Limb (tissue), 2 donors: ENCODE measurements at regions not wholly inside any gene's neighbourhood (a gene's known extent, or its start where the extent isn't known, plus 50 kb on each side); places are given as distances from the start of the nearest gene placed in this dataset.

Experiments used
- DNase-seq, 2 donors: peaks; one replicate each; pipeline ENCODE4 v3.0.0-alpha.2; 2016; ENCODE audit errors: extremely low spot score in 2 of 2

DNA sequence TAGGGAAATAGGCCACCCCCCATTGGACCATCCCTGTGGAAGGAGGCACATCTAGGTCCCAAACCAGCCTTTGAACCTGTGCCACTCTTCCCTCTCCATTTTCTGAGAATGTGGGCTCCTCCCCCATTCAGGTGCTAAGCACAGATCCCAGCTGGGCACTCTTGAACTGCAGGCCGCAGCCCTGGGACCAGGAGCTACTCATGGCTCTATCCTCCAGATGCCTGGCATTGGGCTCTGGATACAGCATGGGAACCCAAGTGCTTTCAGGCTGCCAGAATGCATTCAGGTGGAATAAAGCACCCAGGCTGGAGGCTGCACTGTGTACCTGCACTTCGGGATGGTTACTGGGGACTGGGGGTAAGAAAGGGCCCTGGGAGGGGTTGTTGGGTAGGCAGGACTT is 1372.3 kb upstream of the SPRY2 start:
- DNase-seq, result no peak

DNA sequence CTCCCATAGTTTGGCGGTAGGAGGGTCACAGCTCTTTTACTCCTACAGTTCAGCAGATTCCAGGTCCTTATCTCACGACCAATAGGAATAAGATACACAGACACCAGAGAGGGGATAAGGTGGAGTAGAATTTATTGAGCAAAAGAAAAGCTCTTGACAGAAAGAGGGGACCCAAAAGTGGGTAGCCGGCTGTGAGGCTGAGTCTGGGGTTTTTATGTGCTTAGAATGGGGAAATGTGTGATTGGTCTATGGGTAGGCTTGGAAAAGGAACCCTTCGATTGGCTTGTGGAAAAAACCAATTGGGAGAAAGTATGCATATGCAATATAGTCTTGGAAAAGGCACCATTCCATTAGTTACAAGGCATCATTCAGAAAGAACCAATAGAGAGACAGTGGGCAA is 1356.9 kb upstream of the SPRY2 start:
- no peak for DNase-seq

DNA sequence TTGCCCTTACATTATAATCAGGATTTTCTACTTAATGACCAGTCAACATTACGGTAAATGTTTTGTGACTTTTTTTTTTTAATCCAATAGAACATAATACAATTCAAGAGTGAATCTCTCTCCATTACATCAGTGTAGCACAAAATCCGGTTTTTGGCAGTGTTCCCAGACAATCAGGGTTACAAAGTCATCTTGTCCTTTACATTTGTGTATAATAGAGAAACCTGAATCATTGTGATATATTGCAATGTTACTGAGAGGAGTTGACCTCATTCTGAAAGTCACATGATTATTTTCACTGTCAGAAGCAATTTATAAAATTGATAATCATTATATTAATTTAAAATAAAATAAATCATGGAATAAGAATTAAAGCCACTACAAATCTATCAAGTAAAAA is 1346.0 kb upstream of the SPRY2 start:
- DNase-seq, result peak in 1 of 2 donors; percentile 26

DNA sequence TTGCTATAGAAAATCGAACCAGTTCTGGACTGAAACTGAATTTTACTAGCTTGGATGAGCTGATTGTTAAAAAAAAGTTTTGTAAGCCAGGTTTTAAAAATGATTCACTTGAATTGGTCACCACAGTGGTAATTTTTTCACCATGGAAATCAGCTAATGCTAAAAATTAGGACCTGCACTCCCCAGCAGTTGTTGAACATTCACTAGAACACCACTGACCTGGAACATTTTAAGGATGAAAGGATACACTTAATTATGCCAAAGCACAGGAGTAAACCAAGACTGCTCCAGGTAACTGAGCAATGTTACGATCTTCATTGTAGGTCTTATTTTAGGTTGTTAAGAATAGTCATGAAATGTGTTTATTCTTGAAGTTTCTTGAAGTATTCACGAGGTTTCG is 1342.6 kb upstream of the SPRY2 start:
- DNase-seq, result no peak

DNA sequence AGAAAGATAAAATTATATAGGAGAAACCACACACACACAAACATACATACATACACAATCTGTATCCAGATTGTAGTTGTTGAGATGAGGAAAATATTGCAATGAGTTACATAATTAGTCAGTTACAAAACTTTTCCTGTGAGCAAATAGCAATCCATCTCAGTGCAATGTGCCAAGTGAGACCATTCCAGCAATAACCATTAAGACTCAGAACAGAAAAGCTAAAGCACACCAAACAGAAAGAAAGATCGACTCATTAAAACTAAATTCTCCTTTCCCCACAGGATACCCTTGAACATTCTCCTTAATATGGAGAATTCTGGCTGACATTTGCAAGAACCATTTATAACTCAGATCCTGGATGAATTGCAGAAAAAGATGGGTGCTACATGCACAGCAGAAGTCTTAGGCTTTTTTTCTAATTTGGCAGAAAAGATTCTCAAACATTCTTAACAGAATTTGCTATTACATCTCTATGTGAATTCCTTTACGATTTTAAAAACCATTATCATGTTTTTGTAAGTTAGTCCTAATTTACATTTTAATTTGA is 1341.2 kb upstream of the SPRY2 start:
- DNase-seq, result no peak

GRCh38 chr13:81677857-81678256 is 1336.9 kb upstream of the SPRY2 start:
- no peak for DNase-seq

- DNase-seq, result no peak
These were observed 1335.1 kb upstream of the SPRY2 start for GRCh38 chr13:81676008-81676407.

DNA sequence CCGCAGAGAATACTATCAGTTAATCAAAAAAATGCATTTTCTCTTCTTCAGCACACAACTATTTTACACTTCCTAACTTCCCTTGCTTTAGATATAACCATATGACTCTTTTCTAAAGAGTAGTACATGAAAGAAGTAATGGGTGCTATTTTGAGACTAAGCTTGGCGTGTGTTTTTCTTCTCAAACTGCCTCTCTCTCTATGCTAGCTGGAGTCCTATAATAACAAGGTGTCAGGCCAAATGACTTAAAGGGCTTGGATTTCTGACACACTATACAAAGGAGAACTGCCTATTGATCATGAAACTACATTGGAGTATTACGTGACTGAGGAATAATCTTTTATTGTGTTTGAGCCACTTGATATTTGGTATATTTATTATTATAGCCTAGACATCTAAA is 1330.1 kb upstream of the SPRY2 start:
- no peak for DNase-seq

DNA sequence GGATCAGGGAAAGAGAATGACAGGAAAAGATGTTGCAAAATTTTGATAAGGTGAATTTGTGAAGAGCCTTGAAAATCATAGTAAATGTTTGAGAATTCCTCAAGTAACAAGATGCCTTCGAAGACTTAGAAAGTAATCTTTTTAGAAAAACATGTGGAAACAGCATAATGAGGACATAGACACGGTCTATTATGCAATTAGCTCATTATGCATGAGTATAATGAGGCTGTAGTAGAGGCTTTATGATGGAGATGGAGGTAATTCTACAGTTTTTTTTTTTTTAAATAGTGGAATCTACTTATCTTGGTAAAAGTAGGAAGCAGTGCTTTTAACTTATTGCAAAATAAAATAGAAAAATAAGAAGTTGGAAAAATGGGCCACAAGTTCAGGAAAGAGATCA is 1329.1 kb upstream of the SPRY2 start:
- no peak for DNase-seq

- no peak for DNase-seq
These were observed 1323.9 kb upstream of the SPRY2 start for GRCh38 chr13:81664872-81665271.

DNA sequence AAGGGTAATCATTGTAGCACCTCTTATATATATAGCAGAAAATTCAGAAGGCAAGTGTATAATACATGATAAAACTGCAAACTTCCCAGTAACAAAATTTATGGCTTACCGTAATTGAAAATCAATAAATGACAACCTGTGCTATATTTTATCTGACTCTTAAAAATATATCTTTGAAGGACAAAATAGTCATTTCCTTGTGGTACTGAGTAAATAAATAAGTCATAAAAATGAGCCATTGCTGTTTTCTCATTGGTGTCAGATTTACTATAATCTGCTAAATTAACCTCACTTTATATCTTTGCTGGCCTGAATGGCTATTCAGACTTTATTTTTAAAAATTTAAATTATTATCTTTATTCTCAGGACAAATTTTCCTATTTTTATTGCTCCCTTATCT is 1319.1 kb upstream of the SPRY2 start:
- no peak for DNase-seq

DNA sequence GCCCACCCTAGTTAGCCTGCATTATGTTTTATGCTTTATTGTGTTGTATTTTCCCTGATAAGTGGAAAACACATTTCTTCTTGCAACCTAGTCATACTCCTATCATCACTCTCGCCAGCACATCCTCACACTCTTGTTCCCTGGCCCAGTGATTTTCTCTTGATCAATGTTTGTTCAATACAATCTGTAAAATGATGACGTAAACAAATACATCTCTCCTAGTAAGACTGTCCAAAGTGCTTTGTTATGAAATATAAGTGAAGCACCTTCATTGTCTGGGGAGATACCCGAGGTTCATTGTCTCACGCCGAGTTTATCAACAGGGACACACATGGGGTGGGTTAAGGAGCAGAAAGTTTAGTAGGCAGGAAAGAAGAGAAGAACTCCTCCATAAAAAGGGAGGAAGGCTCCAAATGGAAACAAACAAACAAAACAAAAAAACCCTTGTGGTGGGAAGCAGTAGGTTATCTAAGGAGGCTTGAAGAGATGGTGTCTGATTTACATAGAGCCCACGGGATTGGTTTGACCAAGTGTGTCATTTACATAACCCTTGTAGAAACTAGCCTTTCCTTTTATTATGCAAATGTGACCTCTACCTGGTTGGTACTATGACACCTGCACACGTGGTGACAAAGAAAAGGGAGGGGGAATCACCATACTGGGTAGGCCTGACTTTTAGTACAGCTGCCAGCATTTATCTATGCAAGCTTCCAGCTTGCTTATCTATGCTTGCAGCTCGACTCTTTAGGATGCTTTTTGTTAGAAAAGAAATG is 1317.9 kb upstream of the SPRY2 start:
- DNase-seq, result no peak

- no peak for DNase-seq
These were observed 1299.2 kb upstream of the SPRY2 start for GRCh38 chr13:81639984-81640582.

DNA sequence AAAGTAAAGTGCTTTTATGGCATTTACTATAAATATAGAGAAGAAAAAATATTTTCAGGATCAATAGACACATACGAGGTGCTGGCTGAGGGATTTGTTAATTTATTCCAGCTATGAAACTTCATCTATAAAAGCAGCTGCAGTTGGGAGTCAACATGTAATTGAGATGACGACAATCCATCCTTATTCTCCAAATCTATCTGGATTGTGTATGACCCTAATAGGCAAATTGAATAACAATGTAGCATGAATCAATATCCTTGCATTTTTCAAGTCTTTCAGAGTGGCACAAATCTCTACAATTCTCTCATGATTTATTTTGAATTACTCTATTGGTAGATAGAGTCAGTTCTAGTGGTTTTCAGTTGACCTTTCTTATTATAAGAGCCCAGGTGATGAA is 1296.5 kb upstream of the SPRY2 start:
- DNase-seq, result no peak

DNA sequence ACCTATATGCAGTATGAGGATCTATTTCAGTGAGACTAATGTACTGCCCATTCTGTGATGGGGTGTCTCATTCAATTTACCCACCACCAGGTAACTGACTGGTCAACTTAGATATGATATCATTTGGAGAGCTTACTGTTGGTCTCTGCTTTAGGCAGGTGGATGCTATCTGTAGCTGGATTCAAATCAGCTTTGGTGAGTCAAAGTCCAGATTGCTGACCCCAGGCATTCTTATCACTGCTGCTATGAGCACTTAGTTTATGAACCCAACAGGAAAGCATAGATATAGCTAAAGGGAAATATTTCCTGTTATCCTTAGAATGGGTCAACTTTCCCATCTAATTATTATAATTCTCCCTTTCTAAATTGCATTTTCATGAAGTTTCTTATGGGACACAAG is 1295.2 kb upstream of the SPRY2 start:
- DNase-seq, result no peak

- DNase-seq, result no peak
These were observed 1274.1 kb upstream of the SPRY2 start for GRCh38 chr13:81615031-81615430.

- DNase-seq, result no peak
These were observed 1269.7 kb upstream of the SPRY2 start for GRCh38 chr13:81610644-81611043.

DNA sequence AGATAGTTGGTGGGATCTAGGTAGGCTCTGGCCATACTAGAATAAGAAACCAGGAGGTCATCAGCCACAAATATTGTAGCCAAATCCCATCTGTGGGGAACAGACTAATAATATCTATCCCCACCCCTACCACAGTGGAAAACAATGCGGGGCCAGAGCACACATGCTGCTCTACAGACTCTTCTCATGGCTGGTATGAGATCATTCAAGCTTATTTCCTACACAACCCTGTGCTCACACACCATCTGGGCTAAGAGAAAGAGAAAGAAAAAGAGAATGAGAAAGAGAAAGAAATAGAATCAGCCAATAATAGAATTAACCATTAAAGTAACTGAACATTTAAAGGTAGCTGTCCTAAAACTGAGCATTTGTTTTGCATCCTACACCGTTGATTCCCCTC is 1268.4 kb upstream of the SPRY2 start:
- DNase-seq, result no peak

DNA sequence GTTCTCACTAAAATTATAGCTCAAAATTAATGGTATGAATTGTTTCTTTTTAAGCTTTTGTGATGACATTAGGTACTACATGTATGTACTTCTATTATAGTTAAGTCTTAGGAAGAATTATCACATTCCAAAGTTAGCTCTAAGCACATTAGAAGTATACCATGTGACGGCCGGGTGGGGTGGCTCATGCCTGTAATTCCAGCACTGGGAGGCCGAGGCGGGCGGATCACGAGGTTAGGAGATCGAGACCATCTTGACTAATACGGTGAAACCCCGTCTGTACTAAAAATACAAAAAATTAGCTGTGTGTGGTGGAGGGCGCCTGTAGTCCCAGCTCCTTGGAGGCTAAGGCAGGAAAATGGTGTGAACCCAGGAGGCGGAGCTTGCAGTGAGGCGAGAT is 1265.1 kb upstream of the SPRY2 start:
- DNase-seq, result no peak

- DNase-seq, result peak in 1 of 2 donors; percentile 36
These were observed 1261.3 kb upstream of the SPRY2 start for GRCh38 chr13:81602241-81602640.

- no peak for DNase-seq
These were observed 1256.2 kb upstream of the SPRY2 start for GRCh38 chr13:81597101-81597500.

DNA sequence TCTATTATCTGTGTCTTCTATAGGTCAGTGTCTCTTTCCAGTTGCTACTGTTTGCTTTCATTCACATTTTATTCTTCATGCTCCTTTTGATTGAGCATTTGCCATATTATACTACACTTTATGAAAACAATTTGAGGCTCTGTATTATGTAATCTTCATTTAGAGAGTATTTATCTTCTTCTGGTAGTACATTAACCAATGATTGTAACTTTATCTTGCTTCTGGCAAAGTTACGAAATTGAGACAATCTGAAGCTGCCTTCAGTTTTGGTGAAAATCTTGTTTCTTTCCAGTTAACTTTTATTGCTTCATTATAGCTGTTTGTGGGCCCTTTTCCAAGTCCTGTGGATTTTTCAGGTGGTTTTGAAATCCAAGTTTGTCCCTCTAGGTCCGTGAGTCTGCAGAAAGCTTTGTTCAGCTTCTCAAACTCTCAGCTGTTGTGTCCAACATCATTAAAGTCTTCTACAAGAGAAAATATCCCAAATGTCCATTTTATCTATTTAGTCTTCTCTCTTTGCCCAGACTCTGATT is 1255.4 kb upstream of the SPRY2 start:
- no peak for DNase-seq
